HepG2 (cell line): ENCODE measurements at regions not wholly inside any gene's neighbourhood (a gene's known extent, or its start where the extent isn't known, plus 50 kb on each side); places are given as distances from the start of the nearest gene placed in this dataset.

ENCODE experiments used
- ATAC-seq: fragments of 200-7000 bp; cut with Tn5 transposase; 3 replicates; pipeline ENCODE4 v1.9.1; 2020; ENCODE audit warnings: mild to moderate bottlenecking, moderate library complexity
- BruUV-seq: library from RNA; stranded (reverse); fragments of 400-500 nt; replicated peaks from 2 replicates; lab custom pipeline; 2021; lab: Mats Ljungman, UMichigan
- CTCF ChIA-PET: fragments of 300-600 bp; formaldehyde crosslinking; extraction: SDS; loops from one replicate; lab custom pipeline; 2021; ENCODE audit warnings: low total read pairs, inconsistent platforms, low intra/inter-chr PET ratio; lab: Yijun Ruan, JAX
- POLR2A ChIA-PET: fragments of 350-600 bp; sonication (Branson Sonifier 250); formaldehyde crosslinking; loops from one replicate; lab custom pipeline; 2020; ENCODE audit warnings: antibody characterized with exemption, inconsistent platforms; lab: Yijun Ruan, JAX
- DNase-seq: peaks from one replicate; pipeline ENCODE4 v3.0.0-alpha.2; 2015; ENCODE audit warnings: low spot score
- FAIRE-seq: peaks from 3 replicates; lab custom pipeline; 2011; peaks lifted over from hg19 to GRCh38; lab: Jason Lieb, UNC
- H2AFZ ChIP-seq: one replicate; pipeline ENCODE4 v1.6.1; 2011; ENCODE audit warnings: low read length, inconsistent platforms
- H3K27ac ChIP-seq: fragments of 300-600 bp; 3 replicates; pipeline ENCODE4 v1.8.0; 2011; ENCODE audit warnings: mixed run types, mild to moderate bottlenecking, mixed read lengths, low read length, inconsistent platforms; ENCODE audit not compliant: insufficient read depth; ENCODE audit errors: extremely low read length
- H3K27me3 ChIP-seq, 2 experiments: fragments of 200-600 bp in 1 of 2; 2 replicates in 1 of 2; 3 replicates in 1 of 2; pipeline versions ENCODE4 v1.6.0 to v1.8.0; 2011; ENCODE audit warnings: low read length in 2 of 2, mild to moderate bottlenecking in 2 of 2, moderate library complexity in 2 of 2, inconsistent platforms in 1 of 2; ENCODE audit not compliant: insufficient read depth in 2 of 2, control insufficient read depth in 1 of 2
- H3K36me3 ChIP-seq, 2 experiments: fragments of 200-600 bp in 1 of 2; replicated peaks in 1 of 2; 2 replicates in 1 of 2; 3 replicates in 1 of 2; pipeline versions ENCODE4 v1.5.1 to v1.8.0; 2011; ENCODE audit warnings: low read length in 2 of 2, inconsistent platforms in 1 of 2; ENCODE audit not compliant: insufficient read depth in 2 of 2, control insufficient read depth in 1 of 2
- H3K4me1 ChIP-seq: 2 replicates; pipeline ENCODE4 v1.5.1; 2012; ENCODE audit warnings: low read length, inconsistent platforms; ENCODE audit not compliant: insufficient read depth
- H3K4me2 ChIP-seq: 2 replicates; pipeline ENCODE4 v1.6.0; 2011; ENCODE audit warnings: low read depth, low read length, inconsistent platforms
- H3K4me3 ChIP-seq, 3 experiments: fragments of 200-600 bp in 1 of 3; sonication (generic), shearing (Covaris generic) in 1 of 3; replicated peaks in 1 of 3; 2 replicates each; pipeline ENCODE4 v1.5.1; 2011 to 2016; ENCODE audit warnings: low read length in 3 of 3, inconsistent platforms in 2 of 3, low read depth in 2 of 3, mild to moderate bottlenecking in 2 of 3, control low read depth in 1 of 3, mixed read lengths in 1 of 3; ENCODE audit not compliant: insufficient read depth in 1 of 3
- H3K79me2 ChIP-seq: one replicate; pipeline ENCODE4 v1.6.1; 2011; ENCODE audit warnings: low read length, inconsistent platforms; ENCODE audit not compliant: insufficient read depth
- H3K9ac ChIP-seq: 2 replicates; pipeline ENCODE4 v1.6.0; 2011; ENCODE audit warnings: mild to moderate bottlenecking, low read depth, low read length, inconsistent platforms; ENCODE audit not compliant: insufficient read depth
- H3K9me3 ChIP-seq: 2 replicates; pipeline ENCODE4 v1.5.1; 2012; ENCODE audit warnings: mild to moderate bottlenecking, low read length
- H4K20me1 ChIP-seq: 2 replicates; pipeline ENCODE4 v1.6.0; 2011; ENCODE audit warnings: inconsistent platforms, mild to moderate bottlenecking, low read length, moderate library complexity; ENCODE audit not compliant: insufficient read depth
- BORCS8-MEF2B ChIP-seq: sonication (generic); formaldehyde crosslinking; IDR thresholded peaks from 2 replicates; pipeline ENCODE4 v1.8.0; 2022; ENCODE audit warnings: mild to moderate bottlenecking, missing genetic modification reagents
- CENPBD1 ChIP-seq: sonication (generic); formaldehyde crosslinking; IDR thresholded peaks from 2 replicates; pipeline ENCODE4 v1.8.0; 2022; ENCODE audit warnings: missing genetic modification reagents, low read depth, mild to moderate bottlenecking, borderline replicate concordance
- ERF ChIP-seq: IDR thresholded peaks from 2 replicates; pipeline ENCODE4 v1.6.1; 2018; ENCODE audit warnings: missing biosample characterization, missing genetic modification reagents
- FOXA3 ChIP-seq: IDR thresholded peaks from 2 replicates; pipeline ENCODE4 v1.6.1; 2016; ENCODE audit warnings: missing genetic modification reagents, missing compliant biosample characterization
- FOXC1 ChIP-seq: sonication (generic); formaldehyde crosslinking; IDR thresholded peaks from 2 replicates; pipeline ENCODE4 v1.8.0; 2022; ENCODE audit warnings: mild to moderate bottlenecking, missing genetic modification reagents, borderline replicate concordance
- NFYB ChIP-seq: sonication (generic); formaldehyde crosslinking; IDR thresholded peaks from 2 replicates; pipeline ENCODE4 v1.4.0; 2020; ENCODE audit warnings: missing genetic modification reagents
- NKX3-1 ChIP-seq: sonication (generic); formaldehyde crosslinking; IDR thresholded peaks from 2 replicates; pipeline ENCODE4 v1.5.0; 2020; ENCODE audit warnings: missing genetic modification reagents
- RXRB ChIP-seq: IDR thresholded peaks from 2 replicates; pipeline ENCODE4 v1.6.1; 2016; ENCODE audit warnings: borderline replicate concordance, missing genetic modification reagents, missing compliant biosample characterization
- SP5 ChIP-seq: IDR thresholded peaks from 2 replicates; pipeline ENCODE4 v1.6.1; 2016; ENCODE audit warnings: low read depth, borderline replicate concordance
- SRSF9 ChIP-seq: fragments of 200-400 bp; formaldehyde crosslinking; IDR thresholded peaks from 2 replicates; pipeline ENCODE4 v1.6.1; 2018; ENCODE audit warnings: borderline replicate concordance, mild to moderate bottlenecking, low read depth, low read length; ENCODE audit not compliant: insufficient read depth, poor library complexity, severe bottlenecking
- TCF7 ChIP-seq: sonication (generic); IDR thresholded peaks from 2 replicates; pipeline ENCODE4 v1.6.1; 2016; ENCODE audit warnings: antibody characterized with exemption, low read depth
- YEATS4 ChIP-seq: sonication (generic); formaldehyde crosslinking; IDR thresholded peaks from 2 replicates; pipeline ENCODE4 v1.4.0; 2020; ENCODE audit warnings: missing genetic modification reagents, borderline replicate concordance
- ZC3H13 ChIP-seq: sonication (generic); formaldehyde crosslinking; IDR thresholded peaks from 2 replicates; pipeline ENCODE4 v1.8.1; 2023; ENCODE audit warnings: mild to moderate bottlenecking, missing genetic modification reagents, moderate library complexity
- ZNF17 ChIP-seq: sonication (generic); formaldehyde crosslinking; IDR thresholded peaks from 2 replicates; pipeline ENCODE4 v1.5.0; 2020; ENCODE audit warnings: mild to moderate bottlenecking, missing genetic modification reagents
- ZNF256 ChIP-seq: sonication (generic); formaldehyde crosslinking; conservative IDR thresholded peaks from 2 replicates; pipeline ENCODE4 v1.4.0; 2020; ENCODE audit warnings: missing genetic modification reagents
- ZNF3 ChIP-seq: IDR thresholded peaks from 2 replicates; pipeline ENCODE4 v1.7.0; 2017; ENCODE audit warnings: inconsistent platforms
- ZNF33A ChIP-seq: sonication (generic); formaldehyde crosslinking; IDR thresholded peaks from 2 replicates; pipeline ENCODE4 v1.5.1; 2020; ENCODE audit warnings: missing genetic modification reagents, mild to moderate bottlenecking, moderate library complexity, borderline replicate concordance
- ZNF367 ChIP-seq: sonication (generic); formaldehyde crosslinking; IDR thresholded peaks from 2 replicates; pipeline ENCODE4 v1.4.0; 2020; ENCODE audit warnings: missing genetic modification reagents, borderline replicate concordance
- ZNF644 ChIP-seq: IDR thresholded peaks from 2 replicates; pipeline ENCODE4 v1.6.1; 2016; ENCODE audit warnings: low read depth
- ZNF75D ChIP-seq: sonication (generic); formaldehyde crosslinking; IDR thresholded peaks from 2 replicates; pipeline ENCODE4 v1.8.1; 2023; ENCODE audit warnings: missing genetic modification reagents, mild to moderate bottlenecking, borderline replicate concordance
- WGBS: methylation state at CpG from one replicate; pipeline ENCODE4 v1.1.6; 2017; ENCODE audit warnings: low lambda C conversion rate; 5-methylcytosine and 5-hydroxymethylcytosine counted together
- in situ Hi-C: cut with HindIII; loops from 2 replicates; pipeline ENCODE4 v1.10.0; 2017; ENCODE audit warnings: low pct_unique_long_range_greater_than_20kb; ENCODE audit not compliant: extremely low pct_ligation_motif_present
- intact Hi-C: fragments of 100-400 bp; cut with micrococcal nuclease; formaldehyde crosslinking; loops from one replicate; pipeline ENCODE4 v1.10.0; 2022; ENCODE audit not compliant: unreplicated experiment

DNA sequence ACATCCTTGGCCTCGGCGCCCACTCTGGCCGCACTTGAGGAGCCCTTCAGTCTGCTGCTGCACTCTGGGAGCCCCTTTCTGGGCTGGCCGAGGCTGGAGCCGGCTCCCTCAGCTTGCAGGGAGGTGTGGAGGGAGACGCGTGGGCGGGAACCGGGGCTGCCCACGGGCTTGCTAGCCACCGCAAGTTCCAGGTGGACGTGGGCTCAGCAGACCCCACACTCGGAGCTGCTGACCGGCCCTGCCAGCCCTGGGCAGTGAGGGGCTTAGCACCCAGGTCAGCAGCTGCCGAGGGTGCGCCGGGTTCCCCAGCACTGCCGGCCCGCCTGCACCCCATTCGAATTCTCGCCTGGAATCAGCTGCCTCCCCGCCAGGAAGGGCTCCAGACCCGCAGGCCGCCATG, 1892.3 kb upstream of the PCDH7 start:
- H2AFZ ChIP-seq = no peak overlapping the region
- TF ChIP-seq ERF (CRISPR knock-in tag) = no peak
- TF ChIP-seq ZNF3 = no peak
- no peak for TF ChIP-seq ZC3H13
- TF ChIP-seq ZNF17 (CRISPR knock-in tag) = no peak
- TF ChIP-seq NKX3-1 (CRISPR knock-in tag) = no peak
- no peak for TF ChIP-seq FOXC1 (CRISPR knock-in tag)
- no peak for TF ChIP-seq ZNF644 (CRISPR knock-in tag)
- no peak for TF ChIP-seq SP5 (CRISPR knock-in tag)
- TF ChIP-seq CENPBD1 = no peak
- no peak for TF ChIP-seq ZNF256 (CRISPR knock-in tag)
- no peak for TF ChIP-seq FOXA3 (CRISPR knock-in tag)
- TF ChIP-seq ZNF33A (CRISPR knock-in tag) = no peak
- TF ChIP-seq SRSF9 = no peak
- no peak for TF ChIP-seq NFYB (CRISPR knock-in tag)
- TF ChIP-seq ZNF75D (CRISPR knock-in tag) = no peak
- TF ChIP-seq TCF7 = no peak
- TF ChIP-seq BORCS8-MEF2B = no peak
- no peak for TF ChIP-seq ZNF367 (CRISPR knock-in tag)
- no peak for TF ChIP-seq RXRB (CRISPR knock-in tag)
- no peak for TF ChIP-seq YEATS4 (CRISPR knock-in tag)
- DNase-seq (no peak), ATAC-seq (no peak), FAIRE-seq (no peak)
- in situ Hi-C loops (no loop called here), intact Hi-C loops (no loop called here)
- no peaks in the 10 kb centered on the region for H3K79me2 ChIP-seq
- H3K4me3 ChIP-seq = no peak overlapping the region
- no peak overlapping the region for H3K9ac ChIP-seq
- H3K36me3 ChIP-seq = no peaks in the 10 kb centered on the region
- WGBS = 66% methylated on average over 9 of the region's 24 CpGs
- H3K9me3 ChIP-seq = peaks cover 81% of the 10 kb centered on the region
- no peaks in the 10 kb centered on the region; a peak in 1 of 5 replicates for H3K27me3 ChIP-seq
- no peak overlapping the region for H3K27ac ChIP-seq
- ChIA-PET CTCF (no interaction called here), POLR2A (no interaction called here)
- no peaks in the 10 kb centered on the region for H3K4me1 ChIP-seq
- no peak overlapping the region for H3K4me2 ChIP-seq
- no peaks in the 10 kb centered on the region for H4K20me1 ChIP-seq
- no TSS peak for BruUV-seq
